Large intestine (tissue), 3 donors: ENCODE measurements at regions not wholly inside any gene's neighbourhood (a gene's known extent, or its start where the extent isn't known, plus 50 kb on each side); places are given as distances from the start of the nearest gene placed in this dataset.
"Not testable (repeated sequence)": the region's sequence is repeated elsewhere in the genome, so short reads cannot be mapped to it uniquely, and the experiment has no call there.

Experiments
- DNase-seq, 2 donors: peaks; one replicate each; pipeline versions ENCODE4 v3.0.0 to v3.0.0-alpha.2; 2013
- H3K27ac ChIP-seq: one replicate; pipeline ENCODE4 v1.5.1; 2013; ENCODE audit warnings: low read length
- H3K27me3 ChIP-seq: 2 replicates; pipeline ENCODE4 v1.6.1; 2013; ENCODE audit warnings: low read length; ENCODE audit not compliant: control insufficient read depth, insufficient read depth
- H3K36me3 ChIP-seq: 2 replicates; pipeline ENCODE4 v1.6.1; 2013; ENCODE audit warnings: low read length; ENCODE audit not compliant: control insufficient read depth, insufficient read depth
- H3K4me1 ChIP-seq: one replicate; pipeline ENCODE4 v1.6.1; 2013; ENCODE audit warnings: low read length; ENCODE audit not compliant: control insufficient read depth, insufficient read depth
- H3K4me3 ChIP-seq: one replicate; pipeline ENCODE4 v1.5.1; 2013; ENCODE audit warnings: low read length
- H3K9me3 ChIP-seq: one replicate; pipeline ENCODE4 v1.6.1; 2013; ENCODE audit warnings: mild to moderate bottlenecking, low read depth, low read length, moderate library complexity; ENCODE audit not compliant: control insufficient read depth
- WGBS: methylation state at CpG from one replicate; pipeline ENCODE4 v1.1.5; 2013; ENCODE audit warnings: low lambda C conversion rate; ENCODE audit not compliant: insufficient coverage; 5-methylcytosine and 5-hydroxymethylcytosine counted together

- H3K36me3 ChIP-seq, result no peaks in the 10 kb centered on the region
- no peaks in the 10 kb centered on the region for H3K4me1 ChIP-seq
- DNase-seq, result no peak
- H3K4me3 ChIP-seq, result no peak overlapping the region
- no peaks in the 10 kb centered on the region for H3K9me3 ChIP-seq
- H3K27ac ChIP-seq, result no peak overlapping the region
- H3K27me3 ChIP-seq, result no peaks in the 10 kb centered on the region
- 100% methylated on average over 1 of the region's 2 CpGs for WGBS
These were observed 75.3 kb upstream of the SYT10 start for GRCh38 chr12:33514893-33515292.

GRCh38 chr12:33519566-33519965, 79.9 kb upstream of the SYT10 start:
- Histone ChIP-seq H3K36me3 (no peaks in the 10 kb centered on the region), H3K27ac (no peak overlapping the region), H3K4me3 (no peak overlapping the region), H3K27me3 (no peaks in the 10 kb centered on the region), H3K4me1 (no peaks in the 10 kb centered on the region), H3K9me3 (no peaks in the 10 kb centered on the region)
- DNase-seq, result no peak

- H3K9me3 ChIP-seq, H3K4me1 ChIP-seq, DNase-seq, H3K36me3 ChIP-seq, H3K27ac ChIP-seq, H3K27me3 ChIP-seq, H3K4me3 ChIP-seq: not testable (repeated sequence)
- 63% methylated on average over 1 of the region's 12 CpGs for WGBS
These were observed 81.1 kb upstream of the SYT10 start for GRCh38 chr12:33520505-33521302.

- Histone ChIP-seq H3K27ac (no peak overlapping the region), H3K4me1 (no peaks in the 10 kb centered on the region), H3K36me3 (no peaks in the 10 kb centered on the region), H3K27me3 (no peaks in the 10 kb centered on the region), H3K4me3 (no peak overlapping the region), H3K9me3 (no peaks in the 10 kb centered on the region)
- DNase-seq, result no peak
- 100% methylated on average over 1 of the region's 2 CpGs for WGBS
These were observed 89.4 kb upstream of the SYT10 start for GRCh38 chr12:33529031-33529430.

GRCh38 chr12:33529810-33530209, 90.2 kb upstream of the SYT10 start:
- H3K9me3 ChIP-seq, result no peaks in the 10 kb centered on the region
- H3K27ac ChIP-seq, result no peak overlapping the region
- H3K36me3 ChIP-seq, result no peaks in the 10 kb centered on the region
- WGBS, result 100% methylated on average over 1 of the region's 1 CpG
- no peak for DNase-seq
- no peak overlapping the region for H3K4me3 ChIP-seq
- H3K4me1 ChIP-seq, result no peaks in the 10 kb centered on the region
- H3K27me3 ChIP-seq, result no peaks in the 10 kb centered on the region

- H3K27ac ChIP-seq, result no peak overlapping the region
- H3K4me1 ChIP-seq, result no peaks in the 10 kb centered on the region
- no peaks in the 10 kb centered on the region for H3K9me3 ChIP-seq
- H3K27me3 ChIP-seq, result no peaks in the 10 kb centered on the region
- H3K36me3 ChIP-seq, result no peaks in the 10 kb centered on the region
- no CpG with 5 or more reads among the region's 8 CpGs for WGBS
- no peak overlapping the region for H3K4me3 ChIP-seq
- DNase-seq, result no peak
These were observed 91.6 kb upstream of the SYT10 start for GRCh38 chr12:33531261-33531660.

GRCh38 chr12:33533527-33533926, 93.9 kb upstream of the SYT10 start:
- no peaks in the 10 kb centered on the region for H3K9me3 ChIP-seq
- WGBS, result no CpG with 5 or more reads among the region's 1 CpG
- DNase-seq, result no peak
- no peaks in the 10 kb centered on the region for H3K36me3 ChIP-seq
- no peaks in the 10 kb centered on the region for H3K27me3 ChIP-seq
- H3K27ac ChIP-seq, result no peak overlapping the region
- no peak overlapping the region for H3K4me3 ChIP-seq
- H3K4me1 ChIP-seq, result no peaks in the 10 kb centered on the region

GRCh38 chr12:33536431-33536830, 96.8 kb upstream of the SYT10 start:
- Histone ChIP-seq H3K4me3 (no peak overlapping the region), H3K27me3 (no peaks in the 10 kb centered on the region), H3K9me3 (no peaks in the 10 kb centered on the region), H3K27ac (no peak overlapping the region), H3K4me1 (no peaks in the 10 kb centered on the region), H3K36me3 (no peaks in the 10 kb centered on the region)
- no peak for DNase-seq
- 83% methylated on average over 1 of the region's 1 CpG for WGBS

- Histone ChIP-seq H3K36me3 (no peaks in the 10 kb centered on the region), H3K27ac (no peak overlapping the region)
- 88% methylated on average over 3 of the region's 3 CpGs for WGBS
These were observed 106.4 kb upstream of the SYT10 start for GRCh38 chr12:33546004-33546403.

GRCh38 chr12:33547084-33547483, 107.5 kb upstream of the SYT10 start:
- H3K27me3 ChIP-seq, result no peaks in the 10 kb centered on the region

More at GRCh38 chr12:33546004-33546403, 106.4 kb upstream of the SYT10 start:
- no peak for DNase-seq
- no peaks in the 10 kb centered on the region for H3K4me1 ChIP-seq
- no peaks in the 10 kb centered on the region for H3K27me3 ChIP-seq
- H3K9me3 ChIP-seq, result no peaks in the 10 kb centered on the region
- H3K4me3 ChIP-seq, result no peak overlapping the region

GRCh38 chr12:33550214-33550613, 110.6 kb upstream of the SYT10 start:
- H3K27me3 ChIP-seq, H3K27ac ChIP-seq, H3K4me1 ChIP-seq, DNase-seq, H3K36me3 ChIP-seq, H3K9me3 ChIP-seq, H3K4me3 ChIP-seq: not testable (repeated sequence)

More at GRCh38 chr12:33547084-33547483, 107.5 kb upstream of the SYT10 start:
- DNase-seq, result no peak
- Histone ChIP-seq H3K4me1 (no peaks in the 10 kb centered on the region), H3K27ac (no peak overlapping the region), H3K4me3 (no peak overlapping the region), H3K9me3 (no peaks in the 10 kb centered on the region), H3K36me3 (no peaks in the 10 kb centered on the region)
- no CpG with 5 or more reads among the region's 3 CpGs for WGBS
